Activated B cell treated with CpG ODN at 0.5 μM for 24 hours (primary cell): ENCODE measurements at regions not wholly inside any gene's neighbourhood (a gene's known extent, or its start where the extent isn't known, plus 50 kb on each side); places are given as distances from the start of the nearest gene placed in this dataset.

Experiments used
- ATAC-seq: fragments of 200-7000 bp; cut with Tn5 transposase; one replicate; pipeline ENCODE4 v1.10.0; 2021; ENCODE audit warnings: low read depth, mild to moderate bottlenecking, moderate library complexity
- CTCF ChIA-PET: fragments of 350-600 bp; sonication (Branson Sonifier 250); formaldehyde crosslinking; loops from one replicate; lab custom pipeline; 2021; ENCODE audit warnings: antibody characterized with exemption; lab: Charles Lee
- POLR2A ChIA-PET: fragments of 350-600 bp; sonication (Branson Sonifier 250); formaldehyde crosslinking; loops from one replicate; lab custom pipeline; 2021; ENCODE audit warnings: antibody characterized with exemption; lab: Charles Lee
- DNase-seq: peaks from one replicate; pipeline ENCODE4 v3.0.0; 2022
- H3K27ac Mint-ChIP-seq: one replicate; pipeline ENCODE4 v1.8.0; 2020; ENCODE audit warnings: mixed read lengths
- H3K27me3 Mint-ChIP-seq: one replicate; pipeline ENCODE4 v1.8.0; 2021; ENCODE audit warnings: mixed read lengths
- H3K36me3 Mint-ChIP-seq: one replicate; pipeline ENCODE4 v1.8.0; 2021; ENCODE audit warnings: low read depth, mixed read lengths
- H3K4me1 Mint-ChIP-seq: one replicate; pipeline ENCODE4 v1.8.0; 2021; ENCODE audit warnings: mixed read lengths
- H3K4me3 Mint-ChIP-seq: one replicate; pipeline ENCODE4 v1.8.0; 2020; ENCODE audit warnings: mild to moderate bottlenecking, mixed read lengths
- H3K9me3 Mint-ChIP-seq: one replicate; pipeline ENCODE4 v1.8.0; 2020; ENCODE audit warnings: mixed read lengths
- CTCF ChIP-seq: fragments of 200-600 bp; IDR thresholded peaks from one replicate; pipeline ENCODE4 v1.8.0; 2022; ENCODE audit warnings: antibody characterized with exemption, mild to moderate bottlenecking
- intact Hi-C: fragments of 100-400 bp; cut with micrococcal nuclease; formaldehyde crosslinking; loops from one replicate; pipeline ENCODE4 v1.15.1; 2024

- no peaks in the 10 kb centered on the region for H3K9me3 Mint-ChIP-seq
- intact Hi-C loops: no loop called here
- no peak overlapping the region for H3K4me3 Mint-ChIP-seq
- no peak for TF ChIP-seq CTCF
- DNase-seq (no peak), ATAC-seq (no peak)
- CTCF ChIA-PET: no interaction called here
- POLR2A ChIA-PET: no interaction called here
- no peak overlapping the region for H3K27ac Mint-ChIP-seq
- no peaks in the 10 kb centered on the region for H3K4me1 Mint-ChIP-seq
- no peaks in the 10 kb centered on the region for H3K27me3 Mint-ChIP-seq
- no peaks in the 10 kb centered on the region for H3K36me3 Mint-ChIP-seq
Observed at GRCh38 chr4:124423160-124423559, 289.4 kb downstream of the ANKRD50 start.

- no peak overlapping the region for H3K27ac Mint-ChIP-seq
- CTCF ChIA-PET: no interaction called here
- DNase-seq (no peak), ATAC-seq (no peak)
- no peaks in the 10 kb centered on the region for H3K9me3 Mint-ChIP-seq
- intact Hi-C loops: no loop called here
- H3K36me3 Mint-ChIP-seq: no peaks in the 10 kb centered on the region
- TF ChIP-seq CTCF: no peak
- no peaks in the 10 kb centered on the region for H3K27me3 Mint-ChIP-seq
- H3K4me1 Mint-ChIP-seq: peaks cover 5% of the 10 kb centered on the region
- H3K4me3 Mint-ChIP-seq: no peak overlapping the region
- POLR2A ChIA-PET: no interaction called here
Observed at GRCh38 chr4:124426279-124426678, 286.3 kb downstream of the ANKRD50 start.

- intact Hi-C loops: no loop called here
- no peaks in the 10 kb centered on the region for H3K27me3 Mint-ChIP-seq
- no peak overlapping the region for H3K4me3 Mint-ChIP-seq
- ChIA-PET CTCF (no interaction called here), POLR2A (no interaction called here)
- ATAC-seq (no peak), DNase-seq (no peak)
- no peaks in the 10 kb centered on the region for H3K9me3 Mint-ChIP-seq
- H3K36me3 Mint-ChIP-seq: no peaks in the 10 kb centered on the region
- peaks cover 5% of the 10 kb centered on the region for H3K4me1 Mint-ChIP-seq
- no peak for TF ChIP-seq CTCF
- H3K27ac Mint-ChIP-seq: no peak overlapping the region
Observed at GRCh38 chr4:124427095-124427767, 285.3 kb downstream of the ANKRD50 start.

GRCh38 chr4:124428648-124429047 is 283.9 kb downstream of the ANKRD50 start:
- no peaks in the 10 kb centered on the region for H3K36me3 Mint-ChIP-seq
- no peak for TF ChIP-seq CTCF
- H3K4me1 Mint-ChIP-seq: peaks cover 5% of the 10 kb centered on the region
- no peaks in the 10 kb centered on the region for H3K9me3 Mint-ChIP-seq
- CTCF ChIA-PET: no interaction called here
- intact Hi-C loops: no loop called here
- ATAC-seq (no peak), DNase-seq (no peak)
- no peaks in the 10 kb centered on the region for H3K27me3 Mint-ChIP-seq
- H3K4me3 Mint-ChIP-seq: no peak overlapping the region
- POLR2A ChIA-PET: no interaction called here
- H3K27ac Mint-ChIP-seq: no peak overlapping the region

- ChIA-PET CTCF (no interaction called here), POLR2A (no interaction called here)
- peaks cover 5% of the 10 kb centered on the region for H3K4me1 Mint-ChIP-seq
- H3K27ac Mint-ChIP-seq: no peak overlapping the region
- ATAC-seq: no peak
- DNase-seq: no peak
- no peaks in the 10 kb centered on the region for H3K36me3 Mint-ChIP-seq
- intact Hi-C loops: no loop called here
- no peak overlapping the region for H3K4me3 Mint-ChIP-seq
- no peaks in the 10 kb centered on the region for H3K27me3 Mint-ChIP-seq
- no peaks in the 10 kb centered on the region for H3K9me3 Mint-ChIP-seq
- TF ChIP-seq CTCF: no peak
Observed at GRCh38 chr4:124429746-124430250, 282.7 kb downstream of the ANKRD50 start.
